Activated naive CD8-positive, alpha-beta T cell treated with anti-CD3 and anti-CD28 coated beads, Interleukin-2, amount 50 U/mL, for 16 hours (primary cell): ENCODE measurements at regions not wholly inside any gene's neighbourhood (a gene's known extent, or its start where the extent isn't known, plus 50 kb on each side); places are given as distances from the start of the nearest gene placed in this dataset.
A peak's percentile ranks its signal among the peaks of the same experiment; 100 is the strongest.
"Not testable (repeated sequence)": the region's sequence is repeated elsewhere in the genome, so short reads cannot be mapped to it uniquely, and the experiment has no call there.

Experiments
- DNase-seq: peaks from one replicate; pipeline ENCODE4 v3.0.0-alpha.2; 2020; ENCODE audit warnings: low read depth, low spot score

DNA sequence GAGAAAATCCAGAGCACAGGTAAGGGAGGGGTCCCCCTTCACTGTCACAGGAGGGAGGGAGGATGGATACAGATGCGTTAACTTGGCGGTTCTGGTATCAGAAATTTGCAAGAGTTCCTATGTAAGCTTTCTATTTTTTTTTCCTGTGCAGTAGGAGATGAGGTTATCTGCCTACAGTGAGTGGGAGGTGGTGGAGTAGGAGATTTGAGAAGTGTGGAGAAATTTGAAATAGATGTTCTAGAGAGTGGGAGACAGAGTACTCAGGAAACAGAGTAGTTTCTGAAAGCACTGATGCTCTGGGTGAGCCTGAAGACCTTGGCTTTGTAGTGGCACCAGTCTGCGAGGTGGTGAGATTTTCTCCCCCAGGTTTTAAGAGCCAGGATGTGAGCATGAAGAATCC lies 271.4 kb downstream of the MSX2 start:
- no peak for DNase-seq

DNA sequence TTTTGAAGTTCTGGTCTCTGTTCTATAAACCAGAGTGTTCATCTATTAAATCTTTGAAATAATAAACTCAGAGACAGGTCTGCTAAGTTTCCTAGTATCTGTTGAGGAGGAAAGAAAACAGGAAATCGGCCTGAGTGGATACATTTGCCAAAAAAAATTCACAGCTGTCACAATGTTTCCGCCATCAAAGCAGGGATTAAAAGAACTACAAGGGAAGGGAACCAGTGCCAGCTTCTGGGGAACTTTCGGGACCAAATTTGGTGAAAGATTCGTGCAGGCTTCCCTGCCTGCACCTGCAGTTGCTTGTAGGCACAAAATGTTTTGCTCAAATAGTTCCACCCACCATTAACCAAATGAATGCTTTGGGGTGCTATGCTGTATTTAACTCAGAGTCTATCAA lies 267.5 kb downstream of the MSX2 start:
- DNase-seq: no peak

DNA sequence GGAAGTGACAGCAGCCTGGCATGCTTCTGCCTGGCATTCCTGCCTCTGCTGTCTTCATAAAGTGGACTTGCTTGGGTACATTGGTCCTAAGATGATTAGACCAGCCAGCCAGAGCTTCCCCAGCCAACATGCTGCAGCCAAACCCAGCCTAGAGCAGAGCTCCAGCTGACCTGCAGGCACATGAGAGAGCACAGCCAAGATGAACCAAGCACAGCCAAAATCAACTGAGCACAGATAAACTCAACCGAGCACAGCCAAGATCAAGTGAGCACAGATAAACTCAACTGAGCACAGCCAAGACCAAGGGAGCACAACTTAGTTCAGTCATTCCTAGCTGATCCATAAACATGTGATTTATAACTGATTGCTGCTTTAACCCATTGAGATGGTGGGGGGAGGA lies 266.5 kb downstream of the MSX2 start:
- no peak for DNase-seq

DNA sequence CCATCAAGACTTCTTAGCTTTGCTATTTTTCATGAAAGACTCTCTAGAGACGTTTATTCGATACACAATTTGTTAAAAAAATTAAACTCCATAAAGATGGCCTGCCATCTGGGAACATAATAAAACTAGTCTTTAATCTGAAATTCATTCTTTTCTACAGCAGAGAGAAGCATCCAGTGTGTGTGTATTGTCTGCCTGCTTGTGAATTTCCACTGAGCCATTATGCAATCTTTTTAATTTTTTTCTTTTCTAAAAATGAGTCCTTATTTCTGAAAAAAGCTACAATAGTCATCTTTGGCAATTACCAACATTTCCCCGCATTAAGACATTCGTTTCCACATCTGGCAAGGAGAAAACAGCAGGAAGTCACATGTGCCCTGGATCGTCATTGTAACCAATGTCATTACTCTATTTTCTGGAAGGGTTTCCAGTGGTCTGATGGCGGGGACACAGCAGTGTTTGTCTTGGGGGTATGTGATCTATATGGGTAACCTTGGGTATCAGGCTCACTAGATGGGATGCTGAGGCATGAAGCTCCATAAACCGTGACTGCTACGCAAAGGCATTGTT lies 263.1 kb downstream of the MSX2 start:
- no peak for DNase-seq

DNA sequence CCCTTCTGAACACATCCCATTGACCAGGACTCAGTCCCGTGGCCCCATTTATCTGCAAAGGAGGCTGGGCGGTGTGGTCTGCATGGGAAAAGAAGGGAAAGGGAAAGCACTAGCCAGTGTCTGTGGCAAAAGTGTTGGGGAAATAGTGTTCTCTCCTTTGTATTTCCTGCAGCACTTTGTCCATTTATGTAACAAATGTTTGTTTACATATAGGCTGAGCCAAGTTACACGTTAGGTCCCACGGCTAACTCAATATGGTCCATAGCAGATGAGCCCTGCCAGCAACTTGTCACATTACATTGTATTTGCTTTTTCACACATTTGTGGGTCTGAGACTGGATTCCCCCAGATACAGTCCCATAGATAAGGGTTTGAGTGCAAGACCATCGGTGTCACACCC lies 260.5 kb downstream of the MSX2 start:
- DNase-seq: no peak

DNA sequence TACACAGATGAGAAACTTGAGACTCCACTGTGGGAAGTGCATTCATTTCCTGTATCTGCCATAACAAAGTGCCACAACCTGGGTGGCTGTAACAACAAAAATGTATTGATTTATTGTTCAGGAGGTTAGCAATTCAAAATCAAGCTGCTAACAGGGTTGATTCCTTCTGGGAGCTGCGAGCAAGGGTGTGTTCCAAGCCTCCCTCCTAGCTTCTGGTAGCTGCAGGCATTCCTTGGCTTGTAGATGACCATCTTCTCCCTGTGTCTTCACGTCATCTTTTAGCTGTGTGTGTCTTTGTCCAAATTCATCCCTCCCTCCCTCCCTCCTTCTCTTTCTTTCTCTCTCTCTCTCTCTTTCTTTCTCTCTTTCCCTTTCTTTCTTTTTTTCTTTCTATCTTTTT lies 258.1 kb downstream of the MSX2 start:
- no peak for DNase-seq

DNA sequence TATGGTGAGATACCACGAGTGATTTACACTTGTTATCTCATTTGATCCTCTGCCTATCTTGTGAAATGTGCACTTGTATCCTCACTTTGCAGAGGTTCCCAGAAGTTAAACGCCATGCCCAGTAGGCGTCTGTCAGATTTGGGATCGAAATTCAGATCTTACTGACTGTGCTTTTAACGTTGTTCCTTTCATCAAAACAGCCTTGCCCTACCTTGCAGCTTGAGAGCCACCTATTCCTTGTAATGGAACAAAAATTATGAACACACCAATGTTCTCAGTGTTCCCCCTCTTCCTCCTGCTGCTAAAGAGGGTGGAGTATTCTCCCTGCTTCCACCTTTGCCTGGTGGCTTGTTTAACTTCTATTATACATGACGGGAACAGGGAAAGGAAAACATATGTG lies 257.0 kb downstream of the MSX2 start:
- no peak for DNase-seq

DNA sequence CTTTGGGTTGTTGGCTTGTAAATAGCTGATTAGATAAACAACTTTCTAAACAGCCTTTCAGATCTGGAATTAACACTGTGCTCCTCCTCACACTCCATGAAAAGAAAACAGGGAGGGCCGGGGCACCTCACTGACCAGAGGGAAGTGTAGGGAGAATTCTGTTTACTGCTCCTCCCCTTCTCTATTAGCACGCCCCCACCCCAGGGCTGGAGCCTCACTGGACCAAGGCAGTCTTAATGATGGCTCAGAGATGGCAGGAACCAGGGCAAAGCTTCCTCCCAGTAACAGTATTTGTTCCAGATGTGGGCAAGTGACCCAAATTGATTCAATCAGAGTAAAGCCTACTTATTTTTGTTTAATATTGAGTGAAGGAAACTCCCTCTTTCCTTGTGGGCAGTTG lies 256.6 kb downstream of the MSX2 start:
- DNase-seq: no peak

DNA sequence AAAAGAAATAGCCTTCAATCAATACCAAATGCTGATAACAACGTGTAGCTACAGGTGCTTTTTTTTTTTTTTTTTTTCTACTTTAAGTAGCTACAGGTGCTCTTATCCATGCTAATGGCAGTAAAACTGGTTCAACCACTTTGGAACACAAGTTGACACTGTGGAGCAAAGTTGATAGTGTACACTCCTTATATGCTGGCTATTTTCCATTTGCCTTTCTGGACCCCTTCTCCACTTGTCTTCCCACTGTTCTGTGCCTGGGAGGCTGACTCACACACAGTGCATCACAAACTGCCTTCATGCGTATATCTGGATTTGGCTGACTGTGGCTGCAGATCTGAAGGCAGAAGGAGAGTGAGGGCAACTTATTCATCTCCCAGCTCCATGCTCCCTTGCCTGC lies 247.9 kb downstream of the MSX2 start:
- DNase-seq: no peak

DNA sequence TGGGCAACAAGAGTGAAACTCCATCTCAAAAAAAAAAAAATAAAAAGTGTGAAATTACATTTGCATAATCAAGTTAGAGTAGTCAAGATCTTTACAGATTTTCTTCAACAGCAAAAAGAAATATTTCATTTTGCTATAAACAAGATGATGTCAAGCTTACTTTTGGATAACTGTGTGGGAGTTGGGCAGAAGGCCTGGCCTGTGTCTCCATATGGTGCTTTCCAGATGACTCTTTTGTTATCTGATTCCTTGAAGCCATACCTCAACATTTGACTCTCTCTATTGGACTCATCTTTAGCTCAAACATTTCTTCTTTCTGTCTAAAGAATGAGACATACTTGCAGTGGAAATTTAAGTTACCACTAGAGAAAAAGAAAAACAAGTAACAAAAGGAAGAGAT lies 246.8 kb downstream of the MSX2 start:
- no peak for DNase-seq

DNA sequence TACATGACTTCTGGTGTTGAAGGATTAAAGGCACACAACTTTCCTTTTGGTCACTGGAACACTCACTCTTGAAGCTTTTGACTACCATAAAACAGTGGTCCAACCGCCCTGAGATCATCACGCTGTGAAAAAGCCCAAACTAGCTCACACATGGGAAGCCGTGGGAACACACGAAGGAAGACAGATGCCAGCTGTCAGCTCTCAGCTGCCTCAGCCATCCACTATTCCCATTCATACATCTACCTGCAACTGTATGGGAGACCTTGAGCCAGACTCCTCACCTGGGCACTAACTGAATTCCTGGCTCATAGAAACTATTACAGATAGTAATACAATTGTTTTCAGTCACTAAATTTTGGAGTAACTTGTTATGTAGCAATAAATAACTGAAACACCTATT lies 246.1 kb downstream of the MSX2 start:
- no peak for DNase-seq

DNA sequence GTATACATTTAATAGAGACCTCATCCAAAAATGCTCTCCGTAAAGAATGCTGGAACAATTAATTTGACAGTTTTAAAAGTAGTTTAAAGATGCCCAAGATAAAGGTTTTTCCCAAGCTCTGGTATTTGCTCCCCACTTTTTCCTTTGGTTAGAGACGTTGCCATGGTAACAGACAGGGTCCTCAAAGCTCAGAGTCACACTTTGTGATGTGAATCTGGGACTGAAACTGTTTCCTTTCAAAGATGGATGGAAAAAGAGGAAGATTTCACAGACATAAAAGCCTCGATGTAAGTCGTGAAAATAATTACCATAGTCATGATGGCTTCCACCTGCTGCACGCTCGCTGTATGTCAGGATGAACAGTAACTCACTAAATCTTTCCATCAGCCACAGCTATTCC lies 229.5 kb downstream of the MSX2 start:
- no peak for DNase-seq

DNA sequence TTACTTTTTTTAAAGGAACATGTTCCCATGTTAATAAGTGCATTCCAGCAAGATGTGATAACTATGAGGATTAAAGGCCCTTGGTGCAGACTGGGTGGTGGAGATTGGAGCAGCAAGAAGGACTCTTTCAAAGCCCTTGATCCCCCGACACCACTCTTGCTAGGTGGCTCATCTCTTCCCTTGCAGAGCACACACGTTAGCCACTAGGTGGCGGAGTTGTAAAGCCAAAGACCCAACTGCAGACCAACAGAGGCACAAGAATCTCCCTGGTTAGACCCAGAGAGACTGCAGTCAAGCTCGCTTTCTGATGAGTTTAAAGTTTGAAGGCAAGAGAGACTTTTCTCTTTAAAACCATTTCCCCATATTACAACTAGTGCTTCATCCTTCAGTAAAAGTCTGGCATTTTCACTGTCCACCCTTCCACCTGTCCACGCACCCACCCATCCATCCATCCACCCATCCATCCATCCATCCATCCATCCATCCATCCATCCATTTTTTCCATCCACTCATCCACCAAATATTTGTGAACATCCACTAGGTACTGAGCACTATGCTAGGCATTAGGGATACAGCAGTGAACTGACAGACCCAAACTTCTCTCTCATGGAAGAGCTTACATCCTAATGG lies 226.9 kb downstream of the MSX2 start:
- peak; percentile 28 for DNase-seq

DNA sequence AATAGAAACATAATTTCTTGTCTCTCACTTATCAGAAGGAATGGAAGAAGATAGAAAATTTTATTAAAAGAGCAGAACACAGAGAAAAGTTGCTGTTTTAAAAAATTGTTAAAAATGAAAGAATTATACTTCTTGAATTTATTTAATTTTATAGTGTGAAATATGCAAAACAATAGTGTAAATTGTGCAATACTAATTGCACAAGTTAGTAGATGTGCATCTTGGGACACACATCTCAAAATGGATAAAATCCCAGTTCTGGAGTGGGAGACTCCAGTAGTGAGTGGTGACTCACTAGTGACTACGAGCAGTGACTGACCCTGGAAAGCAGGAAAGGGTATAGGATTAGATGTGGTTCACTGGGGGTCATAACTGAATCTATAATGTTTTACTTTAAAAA lies 223.2 kb downstream of the MSX2 start:
- DNase-seq: no peak

DNA sequence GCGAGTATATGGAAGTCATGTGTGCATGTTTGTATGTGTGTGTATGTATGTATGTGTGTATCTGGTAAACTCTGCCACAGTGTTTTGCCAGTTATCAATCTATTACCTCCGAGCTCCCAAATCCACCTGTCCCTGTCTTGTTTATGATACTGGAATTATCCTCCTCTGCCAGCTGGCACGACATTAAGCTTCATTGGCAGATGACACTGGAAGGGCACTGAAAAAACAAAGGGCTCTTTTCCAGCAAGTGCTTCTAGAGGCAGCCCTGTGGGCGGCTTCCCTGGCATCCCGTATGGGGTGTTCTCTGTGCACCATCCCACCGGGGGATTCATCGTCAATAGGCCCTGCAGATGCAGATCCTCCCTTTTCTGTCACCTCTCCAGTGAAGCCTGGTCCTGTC lies 221.5 kb downstream of the MSX2 start:
- no peak for DNase-seq

DNA sequence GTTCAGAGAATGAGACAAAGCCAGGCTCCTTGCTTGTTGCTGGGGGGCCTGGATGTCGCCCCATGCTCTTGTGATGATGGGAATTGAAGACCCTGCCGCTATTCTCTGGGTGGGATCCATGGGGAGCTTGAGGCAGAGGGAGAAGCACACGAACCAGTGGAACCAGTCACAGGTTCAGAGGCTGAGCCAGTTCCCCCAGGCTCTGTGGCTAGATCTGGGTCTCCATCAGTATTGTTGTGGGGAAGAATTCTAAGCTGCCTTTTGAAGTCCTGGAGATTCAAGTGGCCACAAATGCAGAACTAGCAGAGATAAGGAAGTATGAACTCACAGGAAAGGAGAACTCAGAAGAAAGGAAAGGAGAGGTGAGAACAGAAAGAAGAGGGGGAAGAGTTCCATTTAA lies 219.4 kb downstream of the MSX2 start:
- DNase-seq: no peak

DNA sequence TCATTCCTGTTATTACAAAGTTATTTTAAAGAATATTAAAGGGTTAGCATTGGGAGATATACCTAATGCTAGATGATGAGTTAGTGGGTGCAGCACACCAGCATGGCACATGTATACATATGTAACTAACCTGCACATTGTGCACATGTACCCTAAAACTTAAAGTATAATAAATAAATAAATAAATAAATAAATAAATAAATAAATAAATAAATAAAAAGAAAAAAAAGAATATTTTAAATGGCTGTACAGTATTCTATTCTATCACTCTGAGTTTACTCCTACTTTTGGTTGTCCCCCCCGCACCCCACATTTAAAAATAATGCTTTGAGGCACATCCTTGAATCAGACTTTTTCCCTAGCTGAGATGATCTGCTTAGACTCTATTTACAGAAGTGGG lies 218.6 kb downstream of the MSX2 start:
- DNase-seq: not testable (repeated sequence)

DNA sequence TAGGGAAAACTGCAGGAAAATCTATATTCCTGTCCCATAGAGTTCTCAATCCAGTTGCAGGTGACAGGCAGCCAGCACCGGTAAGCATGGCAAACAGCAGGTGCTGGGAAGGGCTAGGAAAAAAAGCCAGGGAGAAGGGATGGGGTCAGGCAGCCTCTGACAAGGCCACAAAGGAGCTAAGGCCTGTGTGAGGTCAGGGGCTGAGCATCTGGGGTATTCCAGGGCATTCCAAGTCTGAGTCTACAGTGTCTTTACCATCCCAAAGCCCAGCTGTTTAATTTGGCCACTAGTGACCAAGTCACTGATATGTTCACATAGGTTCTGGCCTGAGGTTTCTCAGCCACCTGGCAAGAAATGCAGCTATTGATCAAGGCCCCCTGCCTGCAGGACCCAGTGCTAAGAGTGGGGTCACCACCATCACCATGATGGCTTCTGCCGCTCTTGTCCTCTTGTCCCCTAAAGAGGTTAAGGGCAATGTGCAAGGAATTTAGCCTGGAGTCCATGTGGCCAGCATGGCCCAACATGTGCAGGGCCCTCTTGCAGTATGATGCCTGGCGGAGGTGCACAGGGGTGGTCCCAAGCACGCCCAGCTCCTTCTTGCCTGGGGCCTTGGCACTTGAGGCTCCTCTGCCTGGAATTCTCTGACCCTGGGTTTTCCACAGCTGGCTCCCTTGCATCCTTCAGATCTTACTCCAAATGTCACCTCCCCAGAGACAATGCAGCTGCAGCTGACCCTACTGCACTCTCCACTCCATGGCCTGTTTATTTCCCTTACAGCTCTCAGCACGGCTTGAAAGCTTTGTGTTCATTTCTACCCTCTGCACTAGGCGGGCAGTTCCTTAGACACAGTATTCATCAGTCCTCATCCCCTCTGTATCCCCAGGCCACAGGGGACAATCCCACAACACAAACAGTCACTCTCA lies 213.1 kb downstream of the MSX2 start:
- DNase-seq: no peak

DNA sequence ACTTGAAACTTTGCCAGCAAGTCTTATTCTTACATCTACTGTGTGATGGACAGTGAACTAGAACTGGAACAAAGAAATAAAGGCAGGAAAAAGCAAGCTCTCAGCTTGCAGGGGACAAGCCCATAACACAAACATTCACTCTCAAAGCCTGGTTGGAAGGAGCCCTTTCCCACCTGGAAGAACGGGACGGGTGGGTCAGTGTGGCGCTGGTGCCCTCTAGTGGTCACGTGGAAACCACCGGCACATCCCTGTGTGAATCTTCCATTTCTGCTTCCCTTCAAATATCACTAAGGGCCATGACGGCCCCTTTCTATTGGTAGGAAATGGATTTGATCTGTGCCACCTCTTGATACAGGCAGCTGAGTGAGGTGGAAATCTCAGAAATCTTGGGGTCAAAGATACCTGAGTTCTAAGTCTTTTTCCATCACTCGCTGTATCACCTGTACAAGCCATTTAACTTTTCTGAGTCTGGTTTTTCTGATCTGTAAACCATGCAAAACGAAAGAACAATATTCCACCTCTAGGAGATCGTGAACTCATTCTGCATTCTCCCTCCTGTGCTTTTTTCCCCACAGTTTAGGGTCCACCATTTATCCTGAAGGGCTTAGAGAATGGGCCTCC lies 211.6 kb downstream of the MSX2 start:
- no peak for DNase-seq

DNA sequence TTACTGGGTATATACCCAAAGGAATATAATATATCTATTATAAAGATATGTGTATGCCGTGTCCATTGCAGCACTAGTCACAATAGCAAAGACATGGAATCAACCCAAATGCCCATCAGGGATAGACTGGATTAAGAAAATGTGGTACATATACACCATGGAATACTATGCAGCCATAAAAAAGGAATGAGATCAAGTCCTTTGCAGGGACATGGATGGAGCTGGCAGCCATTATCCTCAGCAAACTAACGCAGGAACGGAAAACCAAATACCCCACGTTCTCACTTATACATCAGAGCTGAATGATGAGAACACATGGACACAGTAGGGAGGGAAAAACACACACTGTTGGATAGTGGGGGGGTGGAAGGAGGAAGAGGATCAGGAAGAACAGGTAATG lies 206.7 kb downstream of the MSX2 start:
- DNase-seq: not testable (repeated sequence)

DNA sequence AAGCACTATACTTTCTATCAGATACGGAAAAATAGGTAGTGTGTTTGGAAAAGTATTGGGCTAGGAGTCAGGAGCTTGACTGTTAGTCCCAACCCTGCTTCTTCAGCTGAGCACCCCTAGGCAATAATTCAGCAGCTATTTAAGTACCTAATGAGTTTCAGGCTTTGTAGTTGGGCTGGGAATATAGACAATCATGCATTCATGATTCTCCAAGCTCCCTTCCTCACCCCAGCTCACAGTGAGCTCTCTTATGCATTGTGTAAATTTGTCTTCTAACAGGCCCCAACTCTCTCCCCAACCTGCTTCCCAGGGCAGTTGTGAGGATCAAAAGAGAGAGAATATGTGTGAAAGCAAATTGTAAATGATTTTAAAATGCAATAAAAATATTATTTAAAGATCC lies 201.2 kb downstream of the MSX2 start:
- DNase-seq: no peak

DNA sequence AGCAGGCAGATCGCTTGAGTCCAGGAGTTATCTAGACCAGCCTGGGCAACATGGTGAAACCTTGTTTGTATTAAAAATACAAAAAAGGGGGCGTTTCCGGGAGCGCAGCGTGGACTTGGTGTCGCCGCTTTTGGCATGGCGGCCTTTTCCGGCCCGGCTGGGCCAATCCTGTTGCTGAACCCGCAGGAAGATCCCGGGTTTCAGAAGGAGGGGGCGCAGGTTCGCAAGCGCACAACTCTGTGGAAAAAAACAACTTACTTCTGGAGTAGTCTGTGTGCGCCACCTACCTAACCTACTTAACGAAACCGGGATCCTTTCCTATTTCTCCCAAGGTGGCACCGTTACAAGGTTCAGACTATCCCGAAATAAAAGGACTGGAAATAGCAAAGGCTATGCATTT lies 198.6 kb downstream of the MSX2 start:
- DNase-seq: no peak
